ENCODE measurements at regions not wholly inside any gene's neighbourhood (a gene's known extent, or its start where the extent isn't known, plus 50 kb on each side); places are given as distances from the start of the nearest gene placed in this dataset.

- DNase-seq (ENCODE audit: low spot score): peak; percentile 4
Measured at GRCh38 chr1:238119060-238119459, 228.3 kb upstream of the ZP4 start.

DNA sequence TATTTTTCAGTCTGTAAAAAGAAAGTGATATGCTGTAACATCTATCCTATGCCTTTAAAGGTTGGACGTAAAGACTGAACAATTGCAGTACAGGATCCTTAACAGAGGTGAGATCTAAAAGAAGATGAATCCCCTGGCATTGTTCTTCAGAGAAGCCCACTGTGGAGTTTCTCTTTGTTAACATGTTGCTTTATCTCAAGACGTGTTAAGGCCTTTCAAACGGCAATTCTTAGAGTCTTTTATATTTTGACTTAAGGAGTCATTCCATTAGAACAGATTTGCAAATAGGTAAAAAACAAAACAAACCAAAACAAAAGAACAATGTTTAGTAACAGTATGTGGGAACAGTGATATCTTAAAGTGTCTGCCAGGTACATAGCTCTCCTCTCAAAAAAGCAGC, 225.1 kb upstream of the ZP4 start:
- no peak for DNase-seq (ENCODE audit: low spot score)

DNA sequence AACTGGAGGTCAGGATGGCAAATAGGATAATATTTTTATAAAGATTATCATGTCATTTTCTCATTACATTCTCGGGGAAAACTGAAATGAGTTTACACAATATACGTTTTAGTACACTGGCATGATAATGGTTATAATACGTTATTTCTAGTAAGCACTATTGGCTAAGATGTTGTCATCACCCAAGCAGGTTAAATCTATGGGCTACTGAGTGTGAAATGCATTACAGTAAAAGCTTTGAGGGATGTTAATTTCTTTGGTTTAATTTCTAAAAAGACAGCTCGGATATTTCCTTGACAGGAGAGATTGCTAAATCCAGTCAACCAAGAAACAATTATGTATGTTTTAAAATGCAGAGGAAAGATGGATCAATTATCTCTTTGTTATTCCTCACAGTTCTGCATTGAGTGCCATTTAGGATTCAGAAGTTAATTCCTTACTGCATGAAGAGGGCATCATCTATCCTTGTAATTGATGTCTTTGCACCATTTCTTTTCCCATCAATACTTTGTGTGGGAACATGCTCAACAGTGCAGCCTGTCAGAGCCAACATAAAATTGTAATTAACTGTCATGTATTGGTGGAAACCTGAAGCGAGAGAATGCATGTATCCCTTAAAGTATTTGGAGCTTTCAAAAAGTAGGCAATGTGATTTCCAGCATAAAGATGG, 222.4 kb upstream of the ZP4 start:
- DNase-seq (ENCODE audit: low spot score): no peak

DNA sequence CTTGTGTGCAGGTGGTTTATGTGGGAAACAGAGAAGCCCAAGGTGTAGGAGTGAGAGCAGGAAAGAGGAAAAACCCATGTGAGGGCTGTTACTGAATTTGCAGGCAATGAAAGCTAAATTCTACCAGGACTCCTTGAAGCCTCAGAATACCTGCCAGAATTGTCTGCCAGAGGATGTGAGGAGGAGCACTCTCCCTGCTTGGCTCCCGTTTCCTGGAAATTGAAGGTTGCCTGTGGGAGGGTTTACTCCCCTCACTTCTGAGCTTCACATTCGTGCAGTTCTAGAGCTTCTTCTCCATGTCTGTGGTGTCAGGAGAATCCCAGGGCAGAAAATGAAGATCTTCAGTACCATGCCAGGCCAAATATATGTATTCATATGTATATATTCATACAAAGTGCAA, 220.8 kb upstream of the ZP4 start:
- DNase-seq (ENCODE audit: low spot score): no peak

- DNase-seq (ENCODE audit: low spot score): no peak
Measured at GRCh38 chr1:238111081-238111480, 220.4 kb upstream of the ZP4 start.

GRCh38 chr1:238108417-238108816, 217.7 kb upstream of the ZP4 start:
- no peak for DNase-seq (ENCODE audit: low spot score)

DNA sequence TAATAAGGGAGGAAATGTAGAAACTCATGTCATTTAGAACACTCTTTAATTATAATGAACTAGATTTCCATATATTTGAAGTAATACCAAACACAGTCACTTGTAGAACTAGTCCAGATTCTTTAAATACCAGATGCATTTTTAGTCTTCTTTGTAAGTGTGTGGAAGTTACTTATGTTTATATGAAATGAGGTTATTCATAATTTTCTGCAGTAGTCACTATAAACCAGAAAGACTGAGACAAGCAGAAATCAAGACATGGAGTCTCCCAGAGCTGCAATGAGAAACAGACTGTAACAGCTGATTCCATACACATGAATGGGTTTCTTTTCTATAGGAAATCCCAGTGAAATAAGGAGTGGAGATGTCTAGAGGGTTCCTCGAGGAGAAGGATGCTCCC, 216.6 kb upstream of the ZP4 start:
- no peak for DNase-seq (ENCODE audit: low spot score)

- no peak for DNase-seq (ENCODE audit: low spot score)
Measured at GRCh38 chr1:238104752-238105151, 214.0 kb upstream of the ZP4 start.

DNA sequence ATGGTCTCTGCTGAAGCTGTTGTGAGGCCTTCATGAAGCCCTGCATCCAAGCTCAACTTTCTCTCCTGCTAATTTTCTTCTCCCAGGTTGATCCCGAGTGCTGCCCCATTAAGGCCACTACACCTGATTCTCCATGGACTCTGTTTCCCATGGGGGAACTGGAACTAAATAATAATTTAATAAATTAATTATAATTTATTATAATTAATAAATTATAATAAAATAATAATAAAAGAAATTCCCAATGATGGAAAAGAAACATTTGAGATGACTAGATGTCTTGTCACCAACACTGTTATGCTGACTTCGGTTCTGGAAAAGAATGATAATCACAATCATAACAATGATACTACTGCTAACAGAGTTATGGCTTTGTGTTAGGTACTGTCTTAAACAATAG, 211.2 kb upstream of the ZP4 start:
- DNase-seq (ENCODE audit: low spot score): no peak

GRCh38 chr1:238099871-238100270, 209.1 kb upstream of the ZP4 start:
- DNase-seq (ENCODE audit: low spot score): no peak

- no peak for DNase-seq (ENCODE audit: low spot score)
Measured at GRCh38 chr1:238089615-238090014, 198.9 kb upstream of the ZP4 start.

- no peak for DNase-seq (ENCODE audit: low spot score)
Measured at GRCh38 chr1:238088560-238089290, 198.0 kb upstream of the ZP4 start.

DNA sequence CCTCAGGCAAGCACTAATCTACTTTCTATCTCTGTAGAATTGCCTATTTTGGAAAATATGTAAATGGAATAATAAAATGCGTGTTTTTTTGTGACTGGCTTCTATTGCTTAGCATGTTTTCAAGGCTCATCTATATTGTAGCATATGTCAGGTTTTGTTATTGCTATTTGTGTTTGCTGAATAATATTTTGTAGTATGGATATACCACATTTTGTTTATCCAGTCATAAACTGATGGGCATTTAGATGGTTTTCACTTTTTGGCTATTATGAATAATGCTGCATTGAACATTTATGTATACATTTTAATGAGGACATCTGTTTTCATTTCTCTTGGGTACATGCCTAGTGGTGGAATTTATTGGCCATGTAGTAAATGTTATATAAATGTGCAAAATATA, 183.3 kb upstream of the ZP4 start:
- no peak for DNase-seq (ENCODE audit: low spot score)

- DNase-seq (ENCODE audit: low spot score): no peak
Measured at GRCh38 chr1:238071061-238071460, 180.3 kb upstream of the ZP4 start.

GRCh38 chr1:238063454-238063853, 172.7 kb upstream of the ZP4 start:
- DNase-seq (ENCODE audit: low spot score): no peak

DNA sequence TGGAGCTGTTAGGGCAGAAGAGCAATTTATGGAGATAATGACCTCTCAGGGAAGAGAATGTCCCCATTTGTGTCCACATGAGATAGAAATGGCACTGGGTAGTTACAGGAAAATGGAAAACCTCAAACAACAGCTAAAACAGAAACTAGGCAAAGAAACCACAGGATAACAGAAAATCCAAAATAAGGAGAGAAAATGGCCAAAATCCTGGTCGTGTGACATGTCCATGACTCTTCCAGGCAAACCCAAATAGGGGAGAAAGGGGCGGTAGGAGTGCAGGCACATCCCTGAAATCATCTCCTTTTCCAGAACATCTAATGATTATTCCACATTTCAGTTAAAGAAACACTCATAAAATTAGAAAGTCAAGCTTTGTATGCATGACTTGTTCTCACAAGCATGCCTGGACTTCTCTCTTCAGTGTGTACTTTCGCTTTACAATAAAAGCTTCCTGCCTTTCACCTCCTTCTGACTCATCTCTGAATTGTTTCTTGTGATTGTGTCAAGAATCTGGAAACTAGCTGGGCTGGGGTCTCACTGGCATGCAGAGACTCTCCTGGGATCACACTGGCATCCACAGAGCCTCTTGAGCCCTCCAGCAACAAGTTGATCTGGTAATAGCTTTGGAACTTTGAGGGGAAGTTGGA, 171.4 kb upstream of the ZP4 start:
- no peak for DNase-seq (ENCODE audit: low spot score)

- DNase-seq (ENCODE audit: low spot score): no peak
Measured at GRCh38 chr1:238060061-238060460, 169.3 kb upstream of the ZP4 start.

DNA sequence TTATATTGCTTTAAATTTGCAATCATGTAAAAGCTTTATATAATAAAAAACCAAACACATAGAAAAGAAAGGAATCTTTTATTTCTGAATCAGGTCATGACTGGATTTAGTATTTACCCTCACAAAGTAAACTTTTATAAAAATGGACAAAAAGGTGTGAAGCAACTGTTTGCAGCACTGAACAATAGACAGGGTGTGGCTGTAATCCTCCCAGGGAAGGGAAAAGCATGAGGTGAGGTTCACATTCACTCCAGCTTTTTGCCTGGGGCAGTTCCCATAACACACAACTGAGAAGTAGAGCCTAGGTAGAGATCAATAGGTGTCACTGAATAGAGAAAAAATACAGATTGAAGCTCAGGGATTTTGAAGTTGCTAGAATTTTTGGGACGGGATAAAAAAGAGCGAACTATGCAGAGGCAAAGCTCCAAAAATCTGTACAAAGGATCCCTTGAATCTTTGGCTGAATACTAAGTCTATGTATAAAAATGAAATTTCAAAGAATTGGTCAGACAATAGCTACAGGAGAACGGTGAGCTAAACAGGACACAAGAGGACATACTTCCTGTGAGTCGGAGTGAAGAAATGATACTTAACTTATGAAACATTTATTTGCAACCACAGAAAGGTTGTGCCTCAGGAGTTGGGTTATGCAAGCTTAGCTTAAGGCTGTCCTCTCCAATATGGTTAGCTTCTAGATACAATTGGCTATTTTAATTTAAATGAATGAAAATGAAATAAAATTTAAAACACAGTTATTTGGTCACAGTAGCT, 162.0 kb upstream of the ZP4 start:
- DNase-seq (ENCODE audit: low spot score): no peak

- no peak for DNase-seq (ENCODE audit: low spot score)
Measured at GRCh38 chr1:238029126-238029525, 138.4 kb upstream of the ZP4 start.

GRCh38 chr1:238027366-238027765, 136.6 kb upstream of the ZP4 start:
- DNase-seq (ENCODE audit: low spot score): no peak

- DNase-seq (ENCODE audit: low spot score): no peak
Measured at GRCh38 chr1:238023137-238023536, 132.4 kb upstream of the ZP4 start.

DNA sequence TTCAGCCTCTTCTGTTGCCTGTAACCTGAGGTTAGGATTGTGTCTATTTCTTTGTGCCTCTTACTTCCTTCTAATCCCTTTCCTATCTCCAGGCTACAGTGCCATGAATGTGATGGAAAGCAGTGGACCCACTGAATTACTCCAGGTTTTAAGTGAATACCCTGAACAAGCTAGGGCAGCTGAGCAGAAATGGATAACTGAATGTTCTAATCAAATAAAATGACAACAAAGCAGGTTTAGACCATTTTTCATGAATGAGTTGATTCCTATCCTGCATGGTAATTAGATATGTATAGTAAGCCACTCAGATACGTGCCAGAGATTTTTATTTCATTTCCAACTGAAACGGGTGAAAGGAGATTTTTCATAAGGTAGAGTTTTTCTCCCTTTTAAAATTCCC, 127.5 kb upstream of the ZP4 start:
- no peak for DNase-seq (ENCODE audit: low spot score)

All from HT-29 (cell line).